ENCODE measurements at regions not wholly inside any gene's neighbourhood (a gene's known extent, or its start where the extent isn't known, plus 50 kb on each side); places are given as distances from the start of the nearest gene placed in this dataset.

GRCh38 chr2:116935097-116935814, 879.2 kb upstream of the DDX18 start:
- TF ChIP-seq EZH2phosphoT487 (IDR thresholded peaks at IDR 0.05; ENCODE audit: insufficient read depth, low read depth) (no peak), EZH2 (IDR thresholded peaks at IDR 0.05; ENCODE audit: insufficient read depth, poor library complexity, severe bottlenecking) (no peak)
